ENCODE measurements at regions not wholly inside any gene's neighbourhood (a gene's known extent, or its start where the extent isn't known, plus 50 kb on each side); places are given as distances from the start of the nearest gene placed in this dataset.

GRCh38 chr16:13542284-13542683 is 377.7 kb upstream of the ERCC4 start:
- TF ChIP-seq CTCF (IDR thresholded peaks at IDR 0.05) = no peak
- TF ChIP-seq USF2 (IDR thresholded peaks at IDR 0.05; ENCODE audit: borderline replicate concordance, low read depth, low read length) = no peak
- no peak for TF ChIP-seq GABPA (IDR thresholded peaks at IDR 0.05; ENCODE audit: low read depth)
- no peak for TF ChIP-seq EP300 (IDR thresholded peaks at IDR 0.05; ENCODE audit: borderline replicate concordance in 1 of 2, low read depth in 1 of 2, low read length in 1 of 2)
- no peak for TF ChIP-seq RFX5 (IDR thresholded peaks at IDR 0.05; ENCODE audit: low read length)
- no peak for TF ChIP-seq NRF1 (IDR thresholded peaks at IDR 0.05; ENCODE audit: low read depth, low read length)
- TF ChIP-seq NFIC (IDR thresholded peaks at IDR 0.05; ENCODE audit: borderline replicate concordance) = no peak
- TF ChIP-seq ELF1 (IDR thresholded peaks at IDR 0.05) = no peak
- no peak for TF ChIP-seq YY1 (IDR thresholded peaks at IDR 0.05; ENCODE audit: low read depth)
- no peak for TF ChIP-seq USF1 (IDR thresholded peaks at IDR 0.05; ENCODE audit: borderline replicate concordance, low read depth)
- TF ChIP-seq CHD2 (IDR thresholded peaks at IDR 0.05; ENCODE audit: low read length, partially characterized antibody) = no peak
- no peak for TF ChIP-seq PBX3 (IDR thresholded peaks at IDR 0.05)
- TF ChIP-seq POLR2AphosphoS5 (IDR thresholded peaks at IDR 0.05; ENCODE audit: low read depth, low read length) = no peak

Measured in SK-N-SH (cell line).